ENCODE measurements at regions not wholly inside any gene's neighbourhood (a gene's known extent, or its start where the extent isn't known, plus 50 kb on each side); places are given as distances from the start of the nearest gene placed in this dataset.

GRCh38 chr1:164921493-164921892 is 362.5 kb downstream of the PBX1 start:
- Histone ChIP-seq H3K4me1 (ENCODE audit: control insufficient read depth, low read length) (no peaks in the 10 kb centered on the region), H3K4me3 (ENCODE audit: low read length) (no peak overlapping the region), H4K20me1 (ENCODE audit: control insufficient read depth, insufficient read depth, low read depth, low read length) (no peaks in the 10 kb centered on the region), H3F3A (ENCODE audit: control insufficient read depth, insufficient read depth) (no peaks in the 10 kb centered on the region), H3K9me2 (replicated peaks; ENCODE audit: control insufficient read depth, low read length) (no peaks in the 10 kb centered on the region), H3K4me2 (ENCODE audit: low read length) (no peak overlapping the region), H3K79me2 (ENCODE audit: control insufficient read depth, low read length) (no peaks in the 10 kb centered on the region), H3K27me3 (ENCODE audit: control insufficient read depth, low read length) (no peaks in the 10 kb centered on the region), H3K36me3 (ENCODE audit: control insufficient read depth, low read length) (no peaks in the 10 kb centered on the region), H3K9me3 (ENCODE audit: control insufficient read depth, insufficient read depth, low read length) (no peaks in the 10 kb centered on the region), H3K27ac (ENCODE audit: low read depth, low read length) (no peak overlapping the region)
- TF ChIP-seq CTCF (IDR thresholded peaks at IDR 0.05; ENCODE audit: low read depth, low read length, poor library complexity, severe bottlenecking) (no peak), EZH2phosphoT487 (IDR thresholded peaks at IDR 0.05; ENCODE audit: borderline replicate concordance, low read length) (no peak)

GRCh38 chr1:164918140-164918539 is 359.2 kb downstream of the PBX1 start:
- H3K79me2 ChIP-seq (ENCODE audit: control insufficient read depth, low read length) = no peaks in the 10 kb centered on the region
- no peak overlapping the region for H3K4me3 ChIP-seq (ENCODE audit: low read length)
- TF ChIP-seq CTCF (IDR thresholded peaks at IDR 0.05; ENCODE audit: low read depth, low read length, poor library complexity, severe bottlenecking) (no peak), EZH2phosphoT487 (IDR thresholded peaks at IDR 0.05; ENCODE audit: borderline replicate concordance, low read length) (no peak)
- H3K9me2 ChIP-seq (replicated peaks; ENCODE audit: control insufficient read depth, low read length) = no peaks in the 10 kb centered on the region
- no peaks in the 10 kb centered on the region for H3K36me3 ChIP-seq (ENCODE audit: control insufficient read depth, low read length)
- no peak overlapping the region for H3K27ac ChIP-seq (ENCODE audit: low read depth, low read length)
- no peaks in the 10 kb centered on the region for H3K4me1 ChIP-seq (ENCODE audit: control insufficient read depth, low read length)
- H3F3A ChIP-seq (ENCODE audit: control insufficient read depth, insufficient read depth) = no peaks in the 10 kb centered on the region
- H4K20me1 ChIP-seq (ENCODE audit: control insufficient read depth, insufficient read depth, low read depth, low read length) = no peaks in the 10 kb centered on the region
- H3K4me2 ChIP-seq (ENCODE audit: low read length) = no peak overlapping the region
- no peaks in the 10 kb centered on the region for H3K27me3 ChIP-seq (ENCODE audit: control insufficient read depth, low read length)
- H3K9me3 ChIP-seq (ENCODE audit: control insufficient read depth, insufficient read depth, low read length) = no peaks in the 10 kb centered on the region

GRCh38 chr1:164914208-164914607 is 355.2 kb downstream of the PBX1 start:
- no peaks in the 10 kb centered on the region for H3K4me1 ChIP-seq (ENCODE audit: control insufficient read depth, low read length)
- no peak for TF ChIP-seq CTCF (IDR thresholded peaks at IDR 0.05; ENCODE audit: low read depth, low read length, poor library complexity, severe bottlenecking)
- TF ChIP-seq EZH2phosphoT487 (IDR thresholded peaks at IDR 0.05; ENCODE audit: borderline replicate concordance, low read length) = no peak
- H3F3A ChIP-seq (ENCODE audit: control insufficient read depth, insufficient read depth) = no peaks in the 10 kb centered on the region

GRCh38 chr1:164912290-164912689 is 353.3 kb downstream of the PBX1 start:
- H3K9me3 ChIP-seq (ENCODE audit: control insufficient read depth, insufficient read depth, low read length) = no peaks in the 10 kb centered on the region
- no peaks in the 10 kb centered on the region for H3K79me2 ChIP-seq (ENCODE audit: control insufficient read depth, low read length)
- no peaks in the 10 kb centered on the region for H3K4me1 ChIP-seq (ENCODE audit: control insufficient read depth, low read length)
- no peak overlapping the region for H3K4me2 ChIP-seq (ENCODE audit: low read length)
- H3F3A ChIP-seq (ENCODE audit: control insufficient read depth, insufficient read depth) = no peaks in the 10 kb centered on the region
- no peaks in the 10 kb centered on the region for H3K9me2 ChIP-seq (replicated peaks; ENCODE audit: control insufficient read depth, low read length)
- H3K36me3 ChIP-seq (ENCODE audit: control insufficient read depth, low read length) = no peaks in the 10 kb centered on the region
- no peak for TF ChIP-seq CTCF (IDR thresholded peaks at IDR 0.05; ENCODE audit: low read depth, low read length, poor library complexity, severe bottlenecking)
- no peak for TF ChIP-seq EZH2phosphoT487 (IDR thresholded peaks at IDR 0.05; ENCODE audit: borderline replicate concordance, low read length)
- no peak overlapping the region for H3K27ac ChIP-seq (ENCODE audit: low read depth, low read length)
- no peaks in the 10 kb centered on the region for H3K27me3 ChIP-seq (ENCODE audit: control insufficient read depth, low read length)
- no peaks in the 10 kb centered on the region for H4K20me1 ChIP-seq (ENCODE audit: control insufficient read depth, insufficient read depth, low read depth, low read length)
- no peak overlapping the region for H3K4me3 ChIP-seq (ENCODE audit: low read length)

More at GRCh38 chr1:164914208-164914607, 355.2 kb downstream of the PBX1 start:
- H3K27ac ChIP-seq (ENCODE audit: low read depth, low read length) = no peak overlapping the region
- no peaks in the 10 kb centered on the region for H3K27me3 ChIP-seq (ENCODE audit: control insufficient read depth, low read length)
- H3K9me3 ChIP-seq (ENCODE audit: control insufficient read depth, insufficient read depth, low read length) = no peaks in the 10 kb centered on the region
- no peak overlapping the region for H3K4me3 ChIP-seq (ENCODE audit: low read length)
- H3K36me3 ChIP-seq (ENCODE audit: control insufficient read depth, low read length) = no peaks in the 10 kb centered on the region
- H3K79me2 ChIP-seq (ENCODE audit: control insufficient read depth, low read length) = no peaks in the 10 kb centered on the region
- no peak overlapping the region for H3K4me2 ChIP-seq (ENCODE audit: low read length)
- H3K9me2 ChIP-seq (replicated peaks; ENCODE audit: control insufficient read depth, low read length) = no peaks in the 10 kb centered on the region
- H4K20me1 ChIP-seq (ENCODE audit: control insufficient read depth, insufficient read depth, low read depth, low read length) = no peaks in the 10 kb centered on the region
